K562 (cell line): ENCODE measurements at regions not wholly inside any gene's neighbourhood (a gene's known extent, or its start where the extent isn't known, plus 50 kb on each side); places are given as distances from the start of the nearest gene placed in this dataset.

Experiments used
- ATAC-seq: fragments of 200-7000 bp; cut with Tn5 transposase; 3 replicates; pipeline ENCODE4 v1.9.1; 2020; ENCODE audit warnings: moderate library complexity
- BruUV-seq: library from RNA; stranded (reverse); fragments of 400-500 nt; replicated peaks from 2 replicates; lab custom pipeline; 2021; lab: Mats Ljungman, UMichigan
- CTCF ChIA-PET: fragments of 300-600 bp; formaldehyde crosslinking; extraction: SDS; loops from one replicate; lab custom pipeline; 2021; ENCODE audit warnings: low intra/inter-chr PET ratio; lab: Yijun Ruan, JAX
- POLR2A ChIA-PET: fragments of 300-600, 350-650 bp; sonication (Branson Sonifier 250); formaldehyde crosslinking; extraction: SDS; loops from one replicate; lab custom pipeline; 2021; ENCODE audit warnings: antibody characterized with exemption, inconsistent platforms; lab: Yijun Ruan, JAX
- DNase-seq, 4 experiments: peaks; one replicate each; pipeline versions ENCODE4 v3.0.0 to v3.0.0-alpha.2; 2011 to 2018; ENCODE audit warnings: low spot score in 3 of 4, mixed read lengths in 3 of 4; ENCODE audit errors: extremely low read depth in 1 of 4
- FAIRE-seq: peaks from 2 replicates; lab custom pipeline; 2011; peaks lifted over from hg19 to GRCh38; lab: Jason Lieb, UNC
- H2AFZ ChIP-seq: 2 replicates; pipeline ENCODE4 v1.6.0; 2011; ENCODE audit warnings: low read depth, low read length, control low read depth, inconsistent platforms
- H3K27ac ChIP-seq: fragments of 200-600 bp; 3 replicates; pipeline ENCODE4 v1.8.0; 2011; ENCODE audit warnings: low read depth, mild to moderate bottlenecking, control low read depth, inconsistent platforms, low read length, moderate library complexity, mixed read lengths; ENCODE audit errors: extremely low read depth
- H3K27me3 ChIP-seq, 2 experiments: fragments of 300-600 bp in 1 of 2; 2 replicates in 1 of 2; 3 replicates in 1 of 2; pipeline versions ENCODE4 v1.6.0 to v1.8.0; 2011; ENCODE audit warnings: inconsistent platforms in 2 of 2, low read length in 2 of 2, mild to moderate bottlenecking in 1 of 2, mixed read lengths in 1 of 2, moderate library complexity in 1 of 2; ENCODE audit not compliant: control insufficient read depth in 2 of 2, insufficient read depth in 2 of 2
- H3K36me3 ChIP-seq: fragments of 300-600 bp; 3 replicates; pipeline ENCODE4 v1.8.0; 2011; ENCODE audit warnings: mild to moderate bottlenecking, low read length, inconsistent platforms; ENCODE audit not compliant: control insufficient read depth, insufficient read depth
- H3K4me1 ChIP-seq, 2 experiments: fragments of 200-600 bp in 1 of 2; replicated peaks in 1 of 2; 2 replicates in 1 of 2; 3 replicates in 1 of 2; pipeline versions ENCODE4 v1.5.1 to v1.8.0; 2011; ENCODE audit warnings: inconsistent platforms in 2 of 2, low read length in 2 of 2, mild to moderate bottlenecking in 1 of 2, mixed read lengths in 1 of 2, moderate library complexity in 1 of 2; ENCODE audit not compliant: control insufficient read depth in 2 of 2, insufficient read depth in 2 of 2
- H3K4me2 ChIP-seq: 2 replicates; pipeline ENCODE4 v1.6.1; 2011; ENCODE audit warnings: low read length, control low read depth, inconsistent platforms, mixed read lengths; ENCODE audit not compliant: insufficient read depth
- H3K4me3 ChIP-seq: fragments of 200-600 bp; sonication (generic), shearing (Covaris generic); 2 replicates; pipeline ENCODE4 v1.5.1; 2016; ENCODE audit warnings: control low read depth, inconsistent platforms
- H3K79me2 ChIP-seq: fragments of 200-600 bp; 3 replicates; pipeline ENCODE4 v1.8.0; 2011; ENCODE audit warnings: low read length, inconsistent platforms; ENCODE audit not compliant: control insufficient read depth, insufficient read depth
- H3K9ac ChIP-seq, 2 experiments: 2 replicates each; pipeline versions ENCODE4 v1.6.0 to v1.6.1; 2011; ENCODE audit warnings: low read depth in 2 of 2, low read length in 2 of 2, control low read depth in 1 of 2, inconsistent platforms in 1 of 2, mild to moderate bottlenecking in 1 of 2, mixed read lengths in 1 of 2; ENCODE audit not compliant: insufficient read depth in 1 of 2
- H3K9me1 ChIP-seq: one replicate; pipeline ENCODE4 v1.6.0; 2011; ENCODE audit warnings: inconsistent platforms, mild to moderate bottlenecking, low read length, moderate library complexity; ENCODE audit not compliant: control insufficient read depth, insufficient read depth
- H3K9me3 ChIP-seq: replicated peaks from 2 replicates; pipeline ENCODE4 v1.5.1; 2011; ENCODE audit warnings: low read depth, low read length, inconsistent platforms; ENCODE audit not compliant: control insufficient read depth, insufficient read depth
- H4K20me1 ChIP-seq: replicated peaks from 2 replicates; pipeline ENCODE4 v1.6.1; 2011; ENCODE audit warnings: low read length, inconsistent platforms, mixed read lengths; ENCODE audit not compliant: control insufficient read depth, insufficient read depth
- FOXA1 ChIP-seq: fragments of 450-650 bp; IDR thresholded peaks from 2 replicates; pipeline ENCODE4 v1.6.1; 2016; ENCODE audit warnings: mild to moderate bottlenecking, borderline replicate concordance
- MAZ ChIP-seq, 2 experiments: fragments of 450-650 bp in 1 of 2; sonication (generic) in 1 of 2; formaldehyde crosslinking; IDR thresholded peaks in 1 of 2; conservative IDR thresholded peaks in 1 of 2; 2 replicates each; pipeline versions ENCODE4 v1.4.0 to v1.5.0; 2020; ENCODE audit warnings: mild to moderate bottlenecking in 1 of 2, missing genetic modification reagents in 1 of 2
- MBD2 ChIP-seq: sonication (generic); IDR thresholded peaks from 2 replicates; pipeline ENCODE4 v1.6.1; 2016; ENCODE audit warnings: low read depth, borderline replicate concordance
- MECOM ChIP-seq: fragments of 250-450 bp; sonication (Bioruptor Pico); IDR thresholded peaks from 2 replicates; pipeline ENCODE4 v1.8.0; 2022; ENCODE audit warnings: inconsistent platforms
- NR4A1 ChIP-seq, 2 experiments: fragments of 250-450 bp in 1 of 2; fragments of 450-650 bp in 1 of 2; sonication (Bioruptor Pico) in 1 of 2; IDR thresholded peaks; 2 replicates each; pipeline versions ENCODE4 v1.4.0 to v1.6.1; 2016 to 2020; ENCODE audit warnings: mild to moderate bottlenecking in 2 of 2, missing compliant biosample characterization in 1 of 2, missing genetic modification characterization in 1 of 2, moderate library complexity in 1 of 2
- SREBF1 ChIP-seq: fragments of 150-350 bp; IDR thresholded peaks from 2 replicates; pipeline ENCODE4 v1.6.1; 2014; ENCODE audit warnings: antibody characterized with exemption, low read depth, low read length, borderline replicate concordance
- TRIM24 ChIP-seq, 2 experiments: fragments of 450-650 bp; IDR thresholded peaks; 2 replicates each; pipeline ENCODE4 v1.6.1; 2016
- ZFP30 ChIP-seq: fragments of 250-450 bp; sonication (Bioruptor Pico); IDR thresholded peaks from 2 replicates; pipeline ENCODE4 v1.8.0; 2022; ENCODE audit warnings: moderate library complexity, mild to moderate bottlenecking, inconsistent platforms, borderline replicate concordance
- ZNF79 ChIP-seq: fragments of 250-450 bp; sonication (Bioruptor Pico); IDR thresholded peaks from 2 replicates; pipeline ENCODE4 v1.4.0; 2020; ENCODE audit warnings: low read depth, mild to moderate bottlenecking, moderate library complexity
- WGBS: fragments of 100-300 bp; shearing (Covaris generic); methylation state at CpG from one replicate; pipeline ENCODE4 v1.1.6; 2016; ENCODE audit warnings: low coverage, mixed read lengths; ENCODE audit not compliant: insufficient coverage; ENCODE audit errors: missing lambda C conversion rate; 5-methylcytosine and 5-hydroxymethylcytosine counted together
- in situ Hi-C: fragments of 300-500 bp; cut with MboI; formaldehyde crosslinking; loops from 4 replicates; pipeline ENCODE4 v1.15.0; 2018; ENCODE audit warnings: inconsistent platforms, mixed read lengths
- intact Hi-C: fragments of 100-400 bp; cut with micrococcal nuclease; formaldehyde crosslinking; loops from 2 replicates; pipeline ENCODE4 v1.14.2; 2022
- TF ChIP-seq, protein P1 (sequence below): fragments of 450-650 bp; IDR thresholded peaks from 2 replicates; pipeline ENCODE4 v1.6.1; 2014; ENCODE audit warnings: low read depth, mild to moderate bottlenecking, moderate library complexity, borderline replicate concordance

DNA sequence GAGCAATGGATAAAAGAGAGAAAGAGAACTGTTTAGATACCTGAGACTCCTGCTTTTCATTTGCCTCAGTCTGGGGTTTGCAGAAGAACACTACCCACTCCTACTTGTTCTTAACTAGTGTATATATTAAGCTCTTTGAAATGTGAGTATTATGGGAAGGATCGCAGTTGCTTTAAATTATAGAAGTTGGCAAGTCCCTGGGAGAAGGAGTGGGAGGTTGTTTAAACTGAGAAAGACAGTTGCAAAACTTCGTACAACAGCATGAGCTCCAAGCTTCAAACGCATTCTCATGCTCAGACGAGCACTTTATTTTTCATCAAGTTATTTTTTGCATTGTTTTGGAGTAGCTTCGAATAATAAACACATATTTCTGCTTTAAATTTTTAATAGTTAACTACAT lies 88.1 kb upstream of the C1QTNF7 start:
- H3K27ac ChIP-seq: no peak overlapping the region
- no peak for FAIRE-seq
- no peak for ATAC-seq
- no peaks in the 10 kb centered on the region for H3K9me3 ChIP-seq
- BruUV-seq: no TSS peak
- TF ChIP-seq TRIM24 (IDR thresholded peaks at IDR 0.05) (no peak), MECOM (CRISPR knock-in tag) (no peak), NR4A1 (CRISPR knock-in tag; IDR thresholded peaks at IDR 0.05) (no peak), NR4A1 (tag; IDR thresholded peaks at IDR 0.05) (no peak), MBD2 (no peak), SREBF1 (no peak), MAZ (CRISPR knock-in tag; conservative IDR thresholded peaks at IDR 0.05 in 1 of 2, IDR thresholded peaks at IDR 0.05 in 1 of 2) (no peak), FOXA1 (no peak), ZFP30 (CRISPR knock-in tag) (no peak), ZNF79 (no peak)
- TF ChIP-seq, protein P1, sequence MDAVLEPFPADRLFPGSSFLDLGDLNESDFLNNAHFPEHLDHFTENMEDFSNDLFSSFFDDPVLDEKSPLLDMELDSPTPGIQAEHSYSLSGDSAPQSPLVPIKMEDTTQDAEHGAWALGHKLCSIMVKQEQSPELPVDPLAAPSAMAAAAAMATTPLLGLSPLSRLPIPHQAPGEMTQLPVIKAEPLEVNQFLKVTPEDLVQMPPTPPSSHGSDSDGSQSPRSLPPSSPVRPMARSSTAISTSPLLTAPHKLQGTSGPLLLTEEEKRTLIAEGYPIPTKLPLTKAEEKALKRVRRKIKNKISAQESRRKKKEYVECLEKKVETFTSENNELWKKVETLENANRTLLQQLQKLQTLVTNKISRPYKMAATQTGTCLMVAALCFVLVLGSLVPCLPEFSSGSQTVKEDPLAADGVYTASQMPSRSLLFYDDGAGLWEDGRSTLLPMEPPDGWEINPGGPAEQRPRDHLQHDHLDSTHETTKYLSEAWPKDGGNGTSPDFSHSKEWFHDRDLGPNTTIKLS: no peak
- no peak overlapping the region for H3K9ac ChIP-seq
- CTCF ChIA-PET: no interaction called here
- no peaks in the 10 kb centered on the region for H3K79me2 ChIP-seq
- H4K20me1 ChIP-seq: no peaks in the 10 kb centered on the region
- in situ Hi-C loops: no loop called here
- peaks cover 0 to 12% of the 10 kb centered on the region in 2 experiments; a peak in 2 of 5 replicates for H3K27me3 ChIP-seq
- DNase-seq: no peak
- POLR2A ChIA-PET: no interaction called here
- H2AFZ ChIP-seq: no peak overlapping the region
- WGBS: 0% methylated on average over 5 of the region's 5 CpGs
- H3K4me3 ChIP-seq: no peak overlapping the region
- intact Hi-C loops: no loop called here
- no peaks in the 10 kb centered on the region for H3K36me3 ChIP-seq
- H3K9me1 ChIP-seq: no peaks in the 10 kb centered on the region
- peaks cover 0 to 4% of the 10 kb centered on the region in 2 experiments; a peak in 1 of 5 replicates for H3K4me1 ChIP-seq
- H3K4me2 ChIP-seq: no peak overlapping the region
